ENCODE measurements at regions not wholly inside any gene's neighbourhood (a gene's known extent, or its start where the extent isn't known, plus 50 kb on each side); places are given as distances from the start of the nearest gene placed in this dataset.
"Not testable (repeated sequence)": the region's sequence is repeated elsewhere in the genome, so short reads cannot be mapped to it uniquely, and the experiment has no call there.

GRCh38 chr4:92012899-92013867, 290.6 kb upstream of the GRID2 start:
- DNase-seq (ENCODE audit: low spot score): no peak

GRCh38 chr4:92014067-92014466, 289.7 kb upstream of the GRID2 start:
- DNase-seq (ENCODE audit: low spot score): no peak

GRCh38 chr4:92021203-92021602, 282.6 kb upstream of the GRID2 start:
- no peak for DNase-seq (ENCODE audit: low spot score)

- no peak for DNase-seq (ENCODE audit: low spot score)
These were observed 282.0 kb upstream of the GRID2 start for GRCh38 chr4:92021788-92022187.

- not testable (repeated sequence) for DNase-seq (ENCODE audit: low spot score)
These were observed 274.9 kb upstream of the GRID2 start for GRCh38 chr4:92028830-92029229.

GRCh38 chr4:92031825-92032224, 271.9 kb upstream of the GRID2 start:
- no peak for DNase-seq (ENCODE audit: low spot score)

- no peak for DNase-seq (ENCODE audit: low spot score)
These were observed 268.1 kb upstream of the GRID2 start for GRCh38 chr4:92035666-92036065.

GRCh38 chr4:92045718-92046117, 258.0 kb upstream of the GRID2 start:
- no peak for DNase-seq (ENCODE audit: low spot score)

GRCh38 chr4:92047209-92047875, 256.4 kb upstream of the GRID2 start:
- DNase-seq (ENCODE audit: low spot score): no peak

GRCh38 chr4:92050875-92051274, 252.9 kb upstream of the GRID2 start:
- no peak for DNase-seq (ENCODE audit: low spot score)

- no peak for DNase-seq (ENCODE audit: low spot score)
These were observed 244.2 kb upstream of the GRID2 start for GRCh38 chr4:92059615-92060014.

GRCh38 chr4:92060333-92060732, 243.4 kb upstream of the GRID2 start:
- DNase-seq (ENCODE audit: low spot score): no peak

GRCh38 chr4:92064574-92064973, 239.2 kb upstream of the GRID2 start:
- no peak for DNase-seq (ENCODE audit: low spot score)

- DNase-seq (ENCODE audit: low spot score): no peak
These were observed 237.3 kb upstream of the GRID2 start for GRCh38 chr4:92066485-92066884.

GRCh38 chr4:92071587-92071986, 232.2 kb upstream of the GRID2 start:
- no peak for DNase-seq (ENCODE audit: low spot score)

- no peak for DNase-seq (ENCODE audit: low spot score)
These were observed 228.9 kb upstream of the GRID2 start for GRCh38 chr4:92074839-92075238.

GRCh38 chr4:92090887-92091286, 212.9 kb upstream of the GRID2 start:
- no peak for DNase-seq (ENCODE audit: low spot score)

GRCh38 chr4:92091335-92091734, 212.4 kb upstream of the GRID2 start:
- no peak for DNase-seq (ENCODE audit: low spot score)

GRCh38 chr4:92099861-92100260, 203.9 kb upstream of the GRID2 start:
- DNase-seq (ENCODE audit: low spot score): no peak

GRCh38 chr4:92100975-92101374, 202.8 kb upstream of the GRID2 start:
- no peak for DNase-seq (ENCODE audit: low spot score)

- DNase-seq (ENCODE audit: low spot score): no peak
These were observed 202.0 kb upstream of the GRID2 start for GRCh38 chr4:92101737-92102172.

GRCh38 chr4:92104506-92104905, 199.3 kb upstream of the GRID2 start:
- DNase-seq (ENCODE audit: low spot score): no peak

GRCh38 chr4:92106816-92107215, 196.9 kb upstream of the GRID2 start:
- DNase-seq (ENCODE audit: low spot score): no peak
